Tongue (tissue), 1 donor: ENCODE measurements at regions not wholly inside any gene's neighbourhood (a gene's known extent, or its start where the extent isn't known, plus 50 kb on each side); places are given as distances from the start of the nearest gene placed in this dataset.
A peak's percentile ranks its signal among the peaks of the same experiment; 100 is the strongest.

Experiments
- DNase-seq: peaks from one replicate; pipeline ENCODE4 v3.0.0-alpha.2; 2015

DNA sequence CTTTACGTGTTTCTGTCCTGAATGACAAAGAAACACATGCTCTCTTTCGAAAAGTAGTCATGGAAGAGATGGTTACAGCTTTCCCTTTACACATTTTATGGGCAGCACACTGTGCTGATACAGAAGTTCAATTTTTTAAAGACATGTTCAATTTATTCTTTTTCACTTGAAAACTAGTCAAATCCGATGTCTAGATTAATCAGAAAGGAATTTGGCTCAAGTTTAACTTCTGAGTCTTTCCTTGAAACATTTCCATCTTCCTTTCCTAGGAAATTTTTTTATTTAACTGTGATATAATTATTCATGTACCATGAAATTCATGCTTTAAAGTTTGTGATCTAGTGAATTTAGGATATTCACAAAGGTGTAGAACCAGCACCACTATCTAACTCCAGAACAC is 360.1 kb downstream of the TNS3 start:
- no peak for DNase-seq

GRCh38 chr7:47218378-47219176 is 363.3 kb downstream of the TNS3 start:
- no peak for DNase-seq

- no peak for DNase-seq
These were observed 364.1 kb downstream of the TNS3 start for GRCh38 chr7:47217570-47218360.

- no peak for DNase-seq
These were observed 364.8 kb downstream of the TNS3 start for GRCh38 chr7:47217086-47217485.

GRCh38 chr7:47216439-47216838 is 365.5 kb downstream of the TNS3 start:
- no peak for DNase-seq

- DNase-seq, result no peak
These were observed 366.3 kb downstream of the TNS3 start for GRCh38 chr7:47215640-47216039.

GRCh38 chr7:47215049-47215448 is 366.9 kb downstream of the TNS3 start:
- DNase-seq, result no peak

GRCh38 chr7:47213276-47213675 is 368.6 kb downstream of the TNS3 start:
- no peak for DNase-seq

GRCh38 chr7:47211519-47211973 is 370.4 kb downstream of the TNS3 start:
- no peak for DNase-seq

DNA sequence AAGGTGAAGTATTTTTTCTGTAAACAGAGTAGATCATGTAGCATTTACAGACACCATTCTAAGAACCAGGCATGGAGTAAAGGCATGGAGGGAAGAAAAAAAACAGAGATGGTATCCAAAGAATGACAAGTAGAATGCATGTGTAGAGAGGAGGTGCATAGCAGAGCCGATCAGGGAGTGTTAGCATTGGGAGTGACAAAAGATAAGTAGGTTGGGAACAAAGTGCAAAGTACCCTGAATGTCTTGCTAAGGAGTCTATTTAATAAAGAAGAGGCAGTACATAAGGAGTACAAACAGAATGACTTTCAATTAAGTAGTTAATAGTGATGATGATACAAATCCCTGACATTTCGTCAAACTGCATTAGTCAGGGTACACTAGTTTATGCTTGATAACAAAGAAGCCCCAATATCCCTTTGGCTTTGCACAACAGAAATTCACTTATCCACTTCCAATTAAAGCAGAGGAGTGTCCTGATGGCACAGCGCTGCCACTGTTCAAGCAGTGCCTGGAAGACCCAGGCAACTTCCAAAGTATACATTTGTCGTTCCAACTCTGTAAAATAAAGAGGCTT is 371.5 kb downstream of the TNS3 start:
- DNase-seq, result no peak

DNA sequence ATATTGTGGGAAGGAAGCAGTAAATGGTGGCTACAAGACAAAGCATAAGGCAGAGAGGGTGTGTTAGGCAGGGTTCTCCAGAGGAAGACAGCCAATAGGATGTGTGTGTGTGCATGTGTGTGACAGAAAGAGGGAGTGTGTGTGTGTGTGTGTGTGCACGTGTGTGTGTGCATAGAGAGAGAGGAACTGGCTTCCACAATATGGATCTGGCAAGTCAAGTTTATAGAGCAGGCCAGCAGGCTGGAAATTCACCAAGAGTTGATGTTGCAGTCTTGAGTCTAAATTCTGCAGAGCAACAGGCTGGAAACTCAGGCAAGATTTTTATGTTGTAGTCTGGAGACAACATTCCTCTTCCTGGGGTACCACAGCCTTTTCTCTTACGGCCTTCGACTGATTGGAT is 374.0 kb downstream of the TNS3 start:
- DNase-seq, result no peak

- no peak for DNase-seq
These were observed 377.2 kb downstream of the TNS3 start for GRCh38 chr7:47204709-47205108.

DNA sequence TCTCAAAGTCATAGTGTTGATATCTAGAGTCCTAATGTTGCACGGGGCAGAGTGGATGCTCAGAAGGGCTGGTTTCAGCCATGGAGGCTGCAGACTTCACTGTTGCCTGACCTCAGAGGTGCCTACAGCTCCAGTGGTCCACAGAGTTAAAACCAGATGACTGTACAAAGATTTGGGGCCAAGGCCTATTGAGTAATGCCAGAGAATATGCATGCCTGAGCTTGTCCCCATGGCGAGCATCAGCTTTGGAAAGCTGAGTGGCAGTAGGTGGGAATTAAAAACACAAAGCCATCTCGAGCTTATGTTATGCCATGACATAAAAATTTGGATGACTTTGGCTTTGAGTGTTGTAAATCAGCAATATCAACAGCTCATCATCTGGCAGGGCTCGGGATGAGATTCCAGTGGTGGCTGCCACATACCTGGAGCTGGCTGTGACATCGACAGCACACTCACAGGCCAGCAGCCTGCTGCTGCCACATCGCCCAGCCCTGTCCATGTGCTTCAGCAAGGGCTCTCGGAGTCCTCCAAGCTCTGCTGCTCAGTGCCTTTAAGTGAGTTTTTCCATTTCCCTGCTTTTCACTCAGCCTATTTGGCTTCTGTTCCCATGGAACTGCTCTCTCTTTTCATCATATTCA is 379.6 kb downstream of the TNS3 start:
- no peak for DNase-seq

DNA sequence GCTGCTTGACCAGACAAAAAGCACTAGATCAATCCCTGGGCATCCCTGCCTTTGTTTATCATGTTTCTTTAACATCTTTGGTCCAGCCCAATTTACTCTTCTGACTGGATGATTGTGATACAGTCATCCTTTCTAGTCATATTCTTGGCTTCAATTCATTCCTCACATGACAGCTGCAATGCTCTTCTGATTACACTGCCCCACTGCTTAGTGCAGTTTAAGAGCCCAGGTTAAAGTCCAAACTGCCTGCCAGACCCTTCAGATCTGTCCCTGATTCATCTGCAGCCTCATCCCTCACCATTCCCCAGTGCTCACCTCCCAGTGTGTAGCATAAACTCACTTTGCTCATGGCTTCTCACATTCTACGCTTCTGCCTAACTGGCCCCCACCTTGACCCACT is 383.8 kb downstream of the TNS3 start:
- DNase-seq, result no peak

DNA sequence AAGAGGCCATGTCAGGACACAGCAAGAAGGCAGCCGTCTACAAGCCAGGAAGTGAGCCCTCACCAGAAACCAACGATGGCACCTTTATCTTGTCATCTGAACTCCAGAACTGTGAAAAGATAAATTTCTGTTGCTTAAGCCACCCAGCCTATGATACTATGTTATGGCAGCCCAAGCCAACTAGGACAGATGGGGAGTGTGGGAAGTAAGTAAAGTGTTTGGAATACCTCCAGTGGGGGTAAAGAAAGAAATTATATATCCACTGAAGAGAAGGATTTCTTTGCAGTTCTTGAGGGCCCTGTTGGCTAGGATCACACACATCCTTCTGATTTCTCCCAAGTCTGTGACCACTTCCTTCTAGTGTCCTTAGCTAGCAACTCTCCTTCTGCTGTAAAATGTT is 384.4 kb downstream of the TNS3 start:
- DNase-seq, result no peak

DNA sequence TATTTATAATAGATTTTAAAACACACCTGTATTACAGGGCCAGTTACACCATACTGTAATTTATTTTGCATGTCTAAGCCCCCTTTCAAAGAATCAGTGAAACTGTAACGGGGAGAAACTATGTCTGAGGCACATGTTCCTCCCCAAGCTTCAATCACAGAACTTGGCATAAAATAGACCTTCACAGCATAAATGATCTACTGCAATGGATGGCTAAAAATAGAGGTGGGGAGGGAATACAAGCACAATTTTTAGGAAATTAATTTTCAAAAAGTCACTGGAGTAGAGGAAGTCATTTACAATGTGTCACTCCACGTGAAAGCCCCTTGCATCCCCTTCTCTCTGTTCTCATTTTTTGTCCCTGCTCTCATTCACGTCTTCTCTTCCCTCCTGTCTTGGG is 385.2 kb downstream of the TNS3 start:
- no peak for DNase-seq

GRCh38 chr7:47196106-47196645 is 385.7 kb downstream of the TNS3 start:
- no peak for DNase-seq

DNA sequence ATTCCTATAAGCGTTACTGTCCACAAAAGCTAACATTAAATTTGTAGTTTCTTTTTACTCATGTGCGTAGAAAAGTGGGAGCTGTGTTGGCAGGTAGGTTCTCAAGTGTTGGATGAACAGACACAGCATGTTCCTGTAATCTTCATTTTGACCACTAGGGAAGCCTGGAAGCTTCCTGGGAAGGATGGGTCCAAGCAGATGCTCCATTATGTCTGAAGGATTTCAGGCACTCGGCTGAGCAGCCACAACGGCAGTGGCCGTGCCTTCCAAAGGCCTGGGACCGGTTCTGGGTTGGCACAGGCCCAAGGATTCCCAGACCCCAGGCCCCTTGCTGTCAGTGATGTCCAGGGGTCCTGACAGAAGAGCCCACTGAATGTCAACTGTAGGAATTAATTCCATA is 386.3 kb downstream of the TNS3 start:
- DNase-seq, result no peak

DNA sequence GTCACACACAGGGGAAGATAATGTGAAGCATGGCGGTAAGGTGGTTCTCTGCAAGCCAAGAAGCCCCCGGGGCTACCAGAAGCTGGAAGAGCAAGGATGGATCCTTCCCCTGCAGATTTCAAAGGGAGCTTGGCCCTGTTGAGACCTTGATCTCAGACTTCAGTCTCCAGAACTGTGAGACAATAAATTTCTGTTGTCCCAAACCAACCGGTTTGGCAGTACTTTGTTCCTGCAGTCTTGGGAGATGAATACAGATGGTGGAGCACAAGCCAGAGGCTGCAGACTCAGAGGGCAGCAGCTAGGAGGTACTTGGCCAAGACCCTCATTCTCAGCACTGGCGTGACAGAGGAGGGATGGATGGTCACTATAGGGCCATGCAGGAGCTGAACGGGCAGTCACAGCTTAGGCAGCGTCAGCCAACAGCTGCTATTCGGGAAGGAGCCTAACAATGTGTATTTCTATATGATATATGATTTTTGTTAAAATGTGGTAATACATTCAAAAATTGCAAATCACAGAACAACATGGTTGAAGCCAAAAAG is 387.3 kb downstream of the TNS3 start:
- peak; percentile 49 for DNase-seq

DNA sequence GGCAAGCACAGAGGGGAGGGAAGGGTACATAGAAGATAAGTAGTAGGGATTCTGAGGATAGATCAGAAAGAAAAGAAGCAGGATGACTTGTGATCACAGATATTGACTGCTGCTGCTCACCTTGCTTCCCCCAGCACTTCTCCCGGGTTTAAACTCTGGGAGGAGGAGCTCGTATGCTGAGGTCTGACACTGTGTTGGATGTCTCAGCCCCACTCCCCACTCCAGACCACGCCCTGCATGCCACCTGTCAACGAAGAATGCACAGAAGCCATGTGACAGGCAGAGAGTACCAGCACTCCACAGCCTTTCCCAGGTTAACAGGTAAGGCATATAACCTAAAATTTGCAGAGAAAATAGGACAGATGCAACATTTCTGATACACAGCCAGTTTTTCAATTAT is 388.9 kb downstream of the TNS3 start:
- DNase-seq, result no peak

- DNase-seq, result no peak
These were observed 390.0 kb downstream of the TNS3 start for GRCh38 chr7:47191876-47192291.

DNA sequence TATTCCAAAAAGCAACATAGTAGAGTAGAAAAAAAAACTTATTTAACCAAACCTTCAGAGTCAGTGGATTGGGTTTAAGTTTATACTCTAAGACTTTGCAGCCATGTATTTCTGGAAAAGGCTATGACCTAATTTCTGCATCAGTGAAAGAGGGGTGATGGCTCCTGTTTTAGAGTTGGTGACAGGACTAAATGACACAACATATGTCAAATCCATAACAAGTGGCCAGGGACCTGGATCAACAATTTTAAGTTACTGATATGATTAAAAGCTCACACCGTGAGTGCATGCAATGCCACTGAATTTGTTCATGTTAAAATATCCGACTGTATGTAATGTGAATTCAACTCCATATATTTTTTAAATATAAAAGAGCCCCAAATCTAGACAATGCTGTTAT is 390.6 kb downstream of the TNS3 start:
- no peak for DNase-seq
